Left kidney (tissue), 1 donor: ENCODE measurements at regions not wholly inside any gene's neighbourhood (a gene's known extent, or its start where the extent isn't known, plus 50 kb on each side); places are given as distances from the start of the nearest gene placed in this dataset.

Source experiments
- DNase-seq: peaks from one replicate; pipeline ENCODE4 v3.0.0-alpha.2; 2013

GRCh38 chr12:114253976-114254778 is 151.8 kb downstream of the TBX5 start:
- no peak for DNase-seq

DNA sequence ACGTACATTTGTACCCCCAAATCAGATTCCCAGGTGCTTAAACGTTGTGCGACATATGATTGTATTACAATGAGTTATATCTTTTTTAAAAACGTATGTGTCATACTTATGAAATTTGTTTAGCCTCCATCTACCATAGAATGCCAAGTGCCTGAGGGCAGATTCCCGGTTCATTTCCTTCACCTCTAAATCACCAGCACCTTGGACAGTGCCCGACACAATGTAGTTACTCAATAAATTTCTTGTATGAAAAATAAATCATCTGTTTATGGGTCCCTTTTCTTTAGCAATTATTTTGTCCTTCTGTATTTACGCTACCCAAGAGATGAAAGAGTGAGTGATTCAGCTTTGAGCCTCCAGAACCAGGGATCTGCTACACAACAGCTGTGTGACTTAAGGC is 157.4 kb downstream of the TBX5 start:
- DNase-seq: no peak

- DNase-seq: no peak
Measured at GRCh38 chr12:114245555-114245954, 160.4 kb downstream of the TBX5 start.

DNA sequence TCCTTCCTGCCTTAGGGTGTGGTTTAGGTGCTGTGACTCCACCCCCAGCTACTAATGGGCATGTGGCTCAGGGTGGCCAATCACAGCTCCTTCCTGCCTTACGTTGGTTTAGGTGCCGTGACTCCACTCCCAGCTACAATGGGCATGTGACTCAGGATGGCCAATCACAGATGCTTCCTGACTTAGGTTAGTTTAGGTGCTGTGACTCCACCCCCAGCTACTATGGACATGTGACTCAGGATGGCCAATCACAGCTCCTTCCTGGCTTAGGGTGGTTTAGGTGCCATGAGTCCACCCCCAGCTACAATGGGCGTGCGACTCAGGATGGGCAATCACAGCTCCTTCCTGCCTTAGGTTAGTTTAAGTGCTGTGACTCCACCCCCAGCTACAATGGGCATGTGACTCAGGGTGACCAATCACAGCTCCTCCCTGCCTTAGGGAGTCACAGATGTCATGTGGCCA is 163.9 kb downstream of the TBX5 start:
- DNase-seq: no peak

GRCh38 chr12:114240288-114240687 is 165.7 kb downstream of the TBX5 start:
- no peak for DNase-seq

GRCh38 chr12:114238808-114239207 is 167.1 kb downstream of the TBX5 start:
- DNase-seq: no peak

GRCh38 chr12:114237230-114237629 is 168.7 kb downstream of the TBX5 start:
- no peak for DNase-seq

- no peak for DNase-seq
Measured at GRCh38 chr12:114232187-114232586, 173.8 kb downstream of the TBX5 start.

DNA sequence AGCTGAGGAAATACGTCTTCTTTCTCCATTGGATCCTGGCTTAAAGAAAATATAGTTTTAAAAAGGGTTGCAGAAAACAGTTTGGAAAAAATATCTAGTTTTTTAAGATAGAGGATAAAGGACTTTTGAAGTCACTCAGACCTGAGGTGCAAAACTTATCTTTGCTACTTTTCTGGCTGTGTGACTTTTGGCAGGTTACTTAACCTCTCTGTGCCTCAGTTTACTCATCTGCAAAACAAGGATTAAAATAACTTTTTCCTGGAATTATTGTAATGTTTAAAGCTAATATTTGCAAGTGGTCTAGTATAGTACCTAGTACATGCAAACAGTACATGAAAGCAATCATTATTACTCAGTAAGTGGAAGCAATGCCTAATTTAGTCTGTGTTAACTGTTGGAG is 176.8 kb downstream of the TBX5 start:
- DNase-seq: no peak

GRCh38 chr12:114226241-114226928 is 179.6 kb downstream of the TBX5 start:
- no peak for DNase-seq

DNA sequence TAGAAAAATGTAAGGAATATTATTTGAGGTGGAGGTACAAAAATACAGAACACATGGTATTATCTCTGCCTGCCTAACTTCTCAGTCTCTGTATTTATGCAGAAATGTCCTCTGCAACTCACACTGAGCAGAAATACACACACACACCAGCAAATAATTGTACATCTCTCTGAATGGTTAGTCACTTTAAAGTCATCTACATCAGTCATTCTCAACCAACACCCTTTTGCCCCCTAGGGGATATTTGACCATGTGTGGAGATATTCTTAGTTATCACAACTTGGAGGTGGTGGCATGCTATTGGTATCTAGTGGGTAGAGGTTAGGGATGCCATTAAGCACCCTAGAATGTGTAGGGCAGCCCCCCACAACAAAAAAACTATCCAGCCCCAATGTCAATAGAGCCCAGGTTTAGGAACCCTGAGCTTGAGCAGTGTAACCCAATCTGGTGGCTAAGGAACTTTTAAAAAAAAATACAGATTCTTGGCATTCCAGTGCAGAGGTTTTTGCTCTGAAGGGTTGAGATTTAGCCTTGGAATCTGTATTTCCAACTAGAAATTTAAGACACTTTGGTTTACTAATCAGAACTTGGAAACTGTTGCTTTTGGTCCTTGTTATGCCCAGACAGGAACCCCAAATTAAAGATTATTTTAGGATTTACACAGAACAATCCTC is 183.8 kb downstream of the TBX5 start:
- DNase-seq: no peak

DNA sequence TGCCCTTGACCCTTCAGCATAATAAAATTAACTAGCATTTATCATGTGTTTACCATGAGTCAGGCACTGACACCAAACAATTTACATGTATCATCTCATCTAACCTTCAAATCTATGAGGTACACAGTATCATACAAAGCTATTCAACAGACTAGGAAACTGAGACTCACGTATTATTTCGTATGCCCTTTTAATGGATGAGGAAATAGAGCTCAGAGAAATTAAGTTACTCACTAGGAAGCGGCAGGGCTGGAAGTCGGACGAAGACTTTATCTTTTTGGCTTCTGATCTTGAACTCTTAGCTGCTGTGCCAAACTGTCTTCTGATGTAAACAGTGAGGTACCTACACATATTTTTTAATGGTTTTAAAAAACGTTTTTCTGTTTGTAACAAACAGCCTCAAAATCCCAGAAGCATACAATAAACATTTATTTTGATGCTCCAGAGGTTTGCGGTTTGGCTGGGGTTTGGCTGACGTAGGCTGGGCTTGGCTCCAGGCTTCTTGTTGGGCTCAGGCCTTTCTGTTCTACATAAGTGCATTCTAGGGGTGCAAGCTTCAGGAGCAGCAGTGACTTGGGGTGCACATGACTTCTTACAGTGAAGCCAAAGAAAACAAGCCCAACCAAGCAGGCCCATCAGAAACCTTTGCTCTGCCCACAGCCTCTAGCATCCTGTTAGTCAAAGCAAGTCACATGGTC is 184.7 kb downstream of the TBX5 start:
- DNase-seq: no peak

DNA sequence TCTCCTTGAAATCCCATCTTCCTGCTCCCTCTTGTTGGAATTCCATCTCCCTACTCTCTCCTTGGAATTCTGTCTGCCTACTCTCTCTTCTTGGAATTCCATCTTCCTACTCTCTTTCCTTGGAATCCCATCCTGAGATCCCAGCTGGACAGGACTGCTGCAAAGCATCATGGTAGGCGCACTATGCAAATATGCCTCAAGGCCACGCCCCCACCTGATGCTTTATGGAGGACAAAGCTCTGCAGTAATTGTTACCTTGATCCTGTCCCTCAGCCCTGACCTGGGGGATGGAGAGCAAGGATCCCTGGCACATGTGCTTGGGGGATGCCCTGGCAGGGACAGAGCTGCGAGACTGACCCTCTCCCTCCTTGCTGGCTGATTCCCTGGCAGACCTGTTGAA is 185.6 kb downstream of the TBX5 start:
- no peak for DNase-seq

- DNase-seq: no peak
Measured at GRCh38 chr12:114218136-114218535, 187.8 kb downstream of the TBX5 start.

GRCh38 chr12:114215746-114216145 is 190.2 kb downstream of the TBX5 start:
- DNase-seq: peak; percentile 43

DNA sequence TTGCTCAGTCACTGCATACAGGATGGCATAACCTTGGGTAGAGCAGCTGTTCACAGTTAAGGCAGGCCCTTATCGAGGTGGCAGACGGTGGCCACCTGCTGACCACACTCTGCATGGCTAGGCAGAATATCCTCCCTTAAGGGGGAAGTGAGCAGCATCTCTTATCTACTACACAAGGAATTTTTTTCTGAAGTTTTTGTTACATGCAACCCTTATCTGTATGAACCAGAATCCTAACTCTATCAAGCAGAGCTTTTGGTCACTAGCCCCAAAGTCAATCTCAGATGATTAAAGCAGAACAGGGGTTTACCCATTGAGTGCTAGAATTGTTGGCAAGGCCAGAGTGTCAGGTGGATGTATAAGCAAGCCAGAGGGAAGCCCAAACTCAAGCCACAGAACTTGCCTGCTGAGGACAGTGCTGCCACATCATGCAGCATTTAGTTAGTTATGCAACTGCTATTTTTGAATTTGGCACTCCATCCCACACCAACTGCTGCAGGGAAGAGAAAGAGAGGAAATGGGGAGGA is 192.8 kb downstream of the TBX5 start:
- no peak for DNase-seq

DNA sequence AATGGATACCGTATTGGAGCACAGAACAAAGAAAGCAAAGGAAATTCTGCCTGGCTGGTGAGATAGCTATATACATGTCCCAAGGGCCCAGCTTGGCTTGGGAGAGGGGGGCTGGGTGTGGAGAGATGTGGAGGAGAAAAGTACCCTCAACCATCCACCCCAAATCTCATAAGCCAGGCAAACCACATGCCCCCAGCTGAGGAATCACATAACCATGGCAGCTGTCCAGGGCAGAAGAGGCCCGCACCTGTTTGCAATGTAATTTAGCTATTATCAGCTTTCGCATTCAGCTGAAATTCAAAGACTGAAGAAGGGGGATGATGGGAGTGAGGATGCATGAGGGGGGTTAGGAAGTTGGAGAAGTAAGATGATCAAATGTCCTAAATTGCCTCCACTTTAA is 196.1 kb downstream of the TBX5 start:
- no peak for DNase-seq

GRCh38 chr12:114206525-114206924 is 199.4 kb downstream of the TBX5 start:
- no peak for DNase-seq

DNA sequence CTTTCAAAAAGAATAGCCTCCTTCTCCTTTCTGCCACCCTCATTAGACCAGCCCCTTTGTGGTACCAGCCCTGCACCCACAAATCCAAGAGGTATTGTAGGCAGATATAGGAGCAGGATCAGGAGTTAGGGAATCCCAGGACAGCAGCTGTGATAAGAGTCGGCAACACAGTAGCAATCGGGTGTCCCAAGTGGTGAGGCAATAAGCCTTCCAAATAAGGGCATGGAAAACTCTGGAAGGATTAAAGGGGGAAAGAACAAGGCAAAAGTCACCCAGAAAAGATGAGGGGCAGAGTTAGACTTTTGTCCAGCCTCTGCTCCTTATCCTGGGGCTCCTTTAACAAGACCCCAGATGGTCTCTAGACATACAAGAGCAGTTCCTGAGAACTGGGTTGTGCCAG is 204.2 kb downstream of the TBX5 start:
- DNase-seq: no peak

GRCh38 chr12:114194956-114195355 is 211.0 kb downstream of the TBX5 start:
- DNase-seq: no peak

- no peak for DNase-seq
Measured at GRCh38 chr12:114194066-114194465, 211.9 kb downstream of the TBX5 start.

GRCh38 chr12:114193474-114193873 is 212.5 kb downstream of the TBX5 start:
- DNase-seq: no peak
